ENCODE measurements at regions not wholly inside any gene's neighbourhood (a gene's known extent, or its start where the extent isn't known, plus 50 kb on each side); places are given as distances from the start of the nearest gene placed in this dataset.

DNA sequence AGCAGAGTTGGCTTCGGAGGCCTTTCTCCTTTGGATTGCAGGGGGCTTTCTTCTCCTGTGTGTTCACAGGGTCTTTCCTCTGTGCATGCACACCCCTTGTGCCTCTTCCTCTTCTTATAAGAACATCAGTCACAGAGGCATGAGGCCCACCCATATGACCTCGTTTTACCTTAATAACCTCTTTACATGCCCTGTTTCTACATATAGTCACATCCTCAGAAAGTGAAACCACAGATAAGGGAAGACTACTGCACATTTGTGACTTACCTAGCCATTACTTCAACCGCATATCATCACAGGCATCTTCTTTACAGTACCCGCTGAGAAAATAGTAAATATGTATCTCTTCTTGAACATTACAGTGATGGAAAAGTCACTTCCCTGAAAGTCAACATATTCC, 204.9 kb upstream of the TARS1 start:
- TF ChIP-seq, protein P1, sequence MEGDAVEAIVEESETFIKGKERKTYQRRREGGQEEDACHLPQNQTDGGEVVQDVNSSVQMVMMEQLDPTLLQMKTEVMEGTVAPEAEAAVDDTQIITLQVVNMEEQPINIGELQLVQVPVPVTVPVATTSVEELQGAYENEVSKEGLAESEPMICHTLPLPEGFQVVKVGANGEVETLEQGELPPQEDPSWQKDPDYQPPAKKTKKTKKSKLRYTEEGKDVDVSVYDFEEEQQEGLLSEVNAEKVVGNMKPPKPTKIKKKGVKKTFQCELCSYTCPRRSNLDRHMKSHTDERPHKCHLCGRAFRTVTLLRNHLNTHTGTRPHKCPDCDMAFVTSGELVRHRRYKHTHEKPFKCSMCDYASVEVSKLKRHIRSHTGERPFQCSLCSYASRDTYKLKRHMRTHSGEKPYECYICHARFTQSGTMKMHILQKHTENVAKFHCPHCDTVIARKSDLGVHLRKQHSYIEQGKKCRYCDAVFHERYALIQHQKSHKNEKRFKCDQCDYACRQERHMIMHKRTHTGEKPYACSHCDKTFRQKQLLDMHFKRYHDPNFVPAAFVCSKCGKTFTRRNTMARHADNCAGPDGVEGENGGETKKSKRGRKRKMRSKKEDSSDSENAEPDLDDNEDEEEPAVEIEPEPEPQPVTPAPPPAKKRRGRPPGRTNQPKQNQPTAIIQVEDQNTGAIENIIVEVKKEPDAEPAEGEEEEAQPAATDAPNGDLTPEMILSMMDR (conservative IDR thresholded peaks at IDR 0.05) = no peak
- Histone ChIP-seq H3K4me1 (ENCODE audit: control insufficient read depth, insufficient read depth, low read length) (peaks cover 18% of the 10 kb centered on the region), H3K9ac (ENCODE audit: extremely low read depth, low read length, poor library complexity, severe bottlenecking) (no peak overlapping the region), H3K27me3 (ENCODE audit: control insufficient read depth, insufficient read depth, low read length, poor library complexity, severe bottlenecking) (no peaks in the 10 kb centered on the region), H3K9me3 (ENCODE audit: control insufficient read depth, low read length) (no peaks in the 10 kb centered on the region), H3K36me3 (ENCODE audit: control insufficient read depth, insufficient read depth, low read length) (no peaks in the 10 kb centered on the region), H3K4me3 (ENCODE audit: low read length) (no peak overlapping the region), H3K27ac (ENCODE audit: low read depth, low read length) (no peak overlapping the region)
- no peaks in the 10 kb centered on the region for H3K36me3 Mint-ChIP-seq (ENCODE audit: low read depth)
- peaks cover 47% of the 10 kb centered on the region for H3K4me1 Mint-ChIP-seq
- H3K27me3 Mint-ChIP-seq (ENCODE audit: insufficient read depth) = no peaks in the 10 kb centered on the region
- H3K27ac Mint-ChIP-seq = no peak overlapping the region
- no peak overlapping the region for H3K4me3 Mint-ChIP-seq
- DNase-seq = no peak
- H3K9me3 Mint-ChIP-seq = no peaks in the 10 kb centered on the region
- WGBS, 2 experiments (ENCODE audit: insufficient coverage in 1 of 2, insufficient read length in 1 of 2) = 92 to 96% methylated on average over 2 to 4 of the region's 4 CpGs

DNA sequence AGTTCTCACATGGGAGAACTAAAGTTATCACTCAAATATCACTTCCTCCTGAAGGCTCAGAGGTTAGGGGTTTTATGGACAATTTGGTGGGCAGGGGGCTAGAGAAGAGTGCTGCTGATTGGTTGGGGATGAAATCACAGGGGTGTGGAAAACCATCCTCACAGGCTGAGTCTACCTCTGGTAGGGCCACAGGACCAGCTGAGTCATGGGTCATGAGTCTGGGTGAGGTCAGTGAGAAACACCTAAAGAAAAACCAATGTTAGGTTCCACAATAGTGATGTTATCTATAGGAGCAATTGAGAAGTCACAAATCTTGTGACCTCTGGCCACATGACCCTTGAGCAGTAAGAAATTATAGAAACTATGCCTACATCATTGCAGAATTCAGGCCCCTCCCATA, 203.3 kb upstream of the TARS1 start:
- no peaks in the 10 kb centered on the region for H3K9me3 ChIP-seq (ENCODE audit: control insufficient read depth, low read length)
- no peak overlapping the region for H3K9ac ChIP-seq (ENCODE audit: extremely low read depth, low read length, poor library complexity, severe bottlenecking)
- TF ChIP-seq, protein P1 (conservative IDR thresholded peaks at IDR 0.05) = no peak
- H3K9me3 Mint-ChIP-seq = no peaks in the 10 kb centered on the region
- H3K27ac ChIP-seq (ENCODE audit: low read depth, low read length) = no peak overlapping the region
- H3K27ac Mint-ChIP-seq = no peak overlapping the region
- no peaks in the 10 kb centered on the region for H3K27me3 Mint-ChIP-seq (ENCODE audit: insufficient read depth)
- H3K4me1 ChIP-seq (ENCODE audit: control insufficient read depth, insufficient read depth, low read length) = peaks cover 13% of the 10 kb centered on the region
- H3K4me1 Mint-ChIP-seq = peaks cover 44% of the 10 kb centered on the region
- H3K36me3 ChIP-seq (ENCODE audit: control insufficient read depth, insufficient read depth, low read length) = no peaks in the 10 kb centered on the region
- H3K4me3 ChIP-seq (ENCODE audit: low read length) = no peak overlapping the region
- no peaks in the 10 kb centered on the region for H3K36me3 Mint-ChIP-seq (ENCODE audit: low read depth)
- no peak for DNase-seq
- no peaks in the 10 kb centered on the region for H3K27me3 ChIP-seq (ENCODE audit: control insufficient read depth, insufficient read depth, low read length, poor library complexity, severe bottlenecking)
- no peak overlapping the region for H3K4me3 Mint-ChIP-seq

DNA sequence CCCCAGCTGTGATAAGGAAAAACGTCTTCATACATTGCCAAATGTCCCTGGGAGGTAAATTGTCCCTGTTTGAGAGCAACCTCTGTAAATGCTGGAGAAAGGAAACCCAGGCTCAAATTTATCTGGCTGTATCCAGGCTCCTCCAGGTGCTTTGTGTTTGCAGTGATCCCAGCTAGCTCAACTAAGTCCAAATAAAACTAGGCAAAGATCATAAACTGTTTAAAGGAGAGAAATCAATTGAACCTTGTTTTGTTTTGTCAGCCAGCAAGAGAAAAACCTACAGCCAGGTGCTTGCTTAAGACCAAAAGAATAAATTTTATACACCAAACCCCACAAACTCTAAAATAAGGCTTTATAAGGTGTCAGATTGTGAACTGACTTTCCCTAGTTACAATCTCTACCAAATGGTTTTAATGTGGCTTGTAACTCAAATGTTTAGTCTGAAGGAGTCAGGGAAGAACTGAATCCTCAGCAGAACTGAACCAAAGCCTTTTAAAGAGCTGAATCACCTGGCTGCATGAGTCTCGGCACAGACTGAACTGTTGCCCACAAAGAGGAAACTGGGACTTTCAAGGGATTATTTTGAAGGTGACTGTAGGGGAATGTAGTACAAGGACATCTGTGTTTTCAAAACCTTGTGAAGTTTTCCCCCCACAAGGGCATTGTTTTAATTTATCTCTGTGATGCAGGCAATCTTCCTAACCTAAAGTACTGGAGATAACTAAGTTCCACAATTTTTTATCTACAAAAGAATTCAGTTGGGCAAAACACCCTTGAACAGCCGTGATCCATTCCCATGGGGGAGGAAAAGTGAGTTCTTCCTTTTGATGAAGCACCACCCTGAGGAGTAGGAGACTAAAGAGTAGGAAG, 201.7 kb upstream of the TARS1 start:
- Histone ChIP-seq H3K4me1 (ENCODE audit: control insufficient read depth, insufficient read depth, low read length) (peaks cover 10% of the 10 kb centered on the region), H3K9ac (ENCODE audit: extremely low read depth, low read length, poor library complexity, severe bottlenecking) (peak overlapping the region; percentile 28), H3K36me3 (ENCODE audit: control insufficient read depth, insufficient read depth, low read length) (no peaks in the 10 kb centered on the region), H3K9me3 (ENCODE audit: control insufficient read depth, low read length) (no peaks in the 10 kb centered on the region), H3K27ac (ENCODE audit: low read depth, low read length) (no peak overlapping the region), H3K27me3 (ENCODE audit: control insufficient read depth, insufficient read depth, low read length, poor library complexity, severe bottlenecking) (no peaks in the 10 kb centered on the region), H3K4me3 (ENCODE audit: low read length) (peak overlapping the region; percentile 10)
- no peaks in the 10 kb centered on the region for H3K27me3 Mint-ChIP-seq (ENCODE audit: insufficient read depth)
- no peak overlapping the region for H3K4me3 Mint-ChIP-seq
- peak overlapping the region; percentile 79 for H3K27ac Mint-ChIP-seq
- 52 to 64% methylated on average over 1 to 3 of the region's 3 CpGs for WGBS, 2 experiments (ENCODE audit: insufficient coverage in 1 of 2, insufficient read length in 1 of 2)
- TF ChIP-seq, protein P1 (conservative IDR thresholded peaks at IDR 0.05) = no peak
- peaks cover 39% of the 10 kb centered on the region for H3K4me1 Mint-ChIP-seq
- no peaks in the 10 kb centered on the region for H3K36me3 Mint-ChIP-seq (ENCODE audit: low read depth)
- no peaks in the 10 kb centered on the region for H3K9me3 Mint-ChIP-seq
- no peak for DNase-seq
